ENCODE measurements at regions not wholly inside any gene's neighbourhood (a gene's known extent, or its start where the extent isn't known, plus 50 kb on each side); places are given as distances from the start of the nearest gene placed in this dataset.

GRCh38 chrX:101736651-101737050 is 77.0 kb upstream of the ARMCX2 start:
- DNase-seq (ENCODE audit: extremely low read depth, low read depth), result no peak
- no peak for TF ChIP-seq CTCF (IDR thresholded peaks at IDR 0.05; ENCODE audit: low read depth, low read length)

DNA sequence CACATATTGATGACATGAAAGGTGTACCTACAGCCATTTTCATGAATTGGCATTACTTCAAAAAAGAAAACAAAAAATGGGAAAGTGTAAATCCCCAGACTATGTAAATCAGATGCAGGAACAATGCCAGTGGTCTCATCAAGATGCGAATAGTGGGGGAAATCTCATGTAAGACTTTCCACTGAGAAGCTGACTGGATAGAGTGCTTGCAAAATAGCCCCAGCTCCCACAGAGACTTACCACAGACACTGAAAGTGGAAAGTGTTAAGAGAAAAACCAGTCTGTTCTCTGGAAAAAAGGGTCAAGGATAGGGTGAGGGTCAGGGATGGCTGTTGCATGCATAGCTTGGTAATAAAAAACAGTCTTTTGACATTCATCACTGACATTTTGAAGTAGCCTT is 73.2 kb upstream of the ARMCX2 start:
- no peak for TF ChIP-seq CTCF (IDR thresholded peaks at IDR 0.05; ENCODE audit: low read depth, low read length)
- no peak for DNase-seq (ENCODE audit: extremely low read depth, low read depth)

- no peak for DNase-seq (ENCODE audit: extremely low read depth, low read depth)
- no peak for TF ChIP-seq CTCF (IDR thresholded peaks at IDR 0.05; ENCODE audit: low read depth, low read length)
These were observed 70.3 kb upstream of the ARMCX2 start for GRCh38 chrX:101729986-101730385.
